Amygdala (tissue), 56 donors: ENCODE measurements at regions not wholly inside any gene's neighbourhood (a gene's known extent, or its start where the extent isn't known, plus 50 kb on each side); places are given as distances from the start of the nearest gene placed in this dataset.

Source experiments
- DNase-seq, 56 donors: peaks; one replicate each; lab custom pipeline; 2025; lab: John Stamatoyannopoulos, UW

DNA sequence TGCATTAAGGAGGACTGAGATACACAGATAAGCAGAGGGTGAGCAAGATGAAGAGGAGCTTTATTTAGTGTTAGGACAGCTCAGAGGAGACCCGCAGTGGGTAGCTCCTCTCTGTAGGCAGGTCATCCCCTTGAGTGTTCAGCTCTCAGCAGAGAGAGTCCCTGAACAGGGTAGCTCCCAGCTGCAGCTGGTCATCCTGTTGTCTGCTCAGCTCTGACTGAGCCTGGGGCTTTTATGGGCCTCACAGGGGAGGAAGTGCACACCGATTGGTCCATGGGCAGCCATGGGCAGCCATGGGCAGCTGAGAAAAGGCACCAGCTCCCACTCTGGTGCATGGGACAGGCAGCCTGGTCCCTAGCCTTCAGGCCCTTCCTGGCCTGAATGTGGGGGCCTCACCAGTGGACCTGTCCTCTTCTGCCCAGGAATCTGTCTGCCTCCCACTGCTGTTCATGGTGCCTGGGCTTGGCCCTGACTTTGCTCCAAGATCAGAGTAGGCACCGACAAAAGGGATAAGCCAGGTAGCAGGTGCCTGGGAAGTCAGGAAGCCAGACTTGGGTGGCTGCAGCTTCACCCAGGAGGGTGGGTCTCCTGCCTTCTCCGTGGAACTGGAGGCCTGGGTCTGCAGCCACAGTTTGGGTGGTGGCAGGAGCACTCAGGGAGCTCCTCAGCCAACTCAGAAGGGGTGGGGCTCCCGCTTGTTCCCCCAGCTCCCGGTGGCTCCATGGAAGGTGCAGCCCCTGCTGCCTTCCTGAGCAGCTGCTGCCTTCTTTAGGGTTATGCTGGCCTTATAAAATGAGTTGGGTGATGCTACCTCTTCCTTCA is 54.7 kb downstream of the MYEOV start:
- DNase-seq, result no peak

- DNase-seq, result no peak
Measured at GRCh38 chr11:69350040-69350439, 56.1 kb downstream of the MYEOV start.

DNA sequence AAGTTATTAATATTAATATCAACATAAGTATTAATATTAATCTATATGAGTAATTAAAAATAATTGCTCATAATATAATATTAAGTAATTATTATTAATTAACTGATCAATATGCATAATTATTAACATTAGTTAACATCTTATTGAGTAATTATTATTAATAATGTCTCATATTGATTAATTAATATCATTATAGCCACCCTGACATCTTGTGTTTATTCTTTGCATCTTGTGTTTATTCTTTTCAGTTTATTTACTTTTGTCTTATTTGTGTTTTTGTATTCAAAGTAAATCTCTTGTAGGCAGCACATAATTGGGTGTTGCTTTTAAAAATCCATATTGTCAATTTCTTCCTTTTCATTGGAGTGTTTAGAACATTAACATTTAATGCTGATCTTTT is 56.6 kb downstream of the MYEOV start:
- DNase-seq, result no peak

- DNase-seq, result no peak
Measured at GRCh38 chr11:69351460-69351859, 57.5 kb downstream of the MYEOV start.

DNA sequence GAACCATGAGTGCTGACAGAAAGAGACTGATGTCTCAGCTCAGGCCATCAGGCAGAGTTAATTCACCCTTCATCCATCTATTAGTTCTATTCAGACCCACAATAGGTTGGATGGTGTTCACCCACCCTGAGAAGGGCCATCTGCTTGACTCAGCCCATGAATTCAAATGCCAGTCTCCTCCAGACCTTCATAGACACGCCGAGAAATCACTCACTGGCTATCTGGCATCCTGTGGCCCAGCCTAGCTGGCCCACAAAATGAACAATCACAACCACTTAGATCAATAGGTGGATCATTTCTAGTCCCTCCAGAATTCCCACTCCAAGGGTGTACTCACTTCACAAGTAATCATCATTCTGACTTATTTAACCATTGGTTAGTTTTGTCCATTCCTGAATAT is 58.2 kb downstream of the MYEOV start:
- no peak for DNase-seq

- no peak for DNase-seq
Measured at GRCh38 chr11:69352715-69353319, 58.9 kb downstream of the MYEOV start.

- no peak for DNase-seq
Measured at GRCh38 chr11:69353696-69354544, 60.0 kb downstream of the MYEOV start.

GRCh38 chr11:69354545-69354897 is 60.6 kb downstream of the MYEOV start:
- DNase-seq, result no peak

- DNase-seq, result no peak
Measured at GRCh38 chr11:69355346-69355940, 61.5 kb downstream of the MYEOV start.

- no peak for DNase-seq
Measured at GRCh38 chr11:69355959-69356702, 62.2 kb downstream of the MYEOV start.

GRCh38 chr11:69356703-69357457 is 62.9 kb downstream of the MYEOV start:
- no peak for DNase-seq

GRCh38 chr11:69357458-69358397 is 63.8 kb downstream of the MYEOV start:
- no peak for DNase-seq

- DNase-seq, result no peak
Measured at GRCh38 chr11:69358398-69359020, 64.6 kb downstream of the MYEOV start.

- DNase-seq, result no peak
Measured at GRCh38 chr11:69359735-69360480, 66.0 kb downstream of the MYEOV start.

GRCh38 chr11:69360606-69361005 is 66.7 kb downstream of the MYEOV start:
- no peak for DNase-seq

GRCh38 chr11:69361048-69361447 is 67.1 kb downstream of the MYEOV start:
- DNase-seq, result no peak

DNA sequence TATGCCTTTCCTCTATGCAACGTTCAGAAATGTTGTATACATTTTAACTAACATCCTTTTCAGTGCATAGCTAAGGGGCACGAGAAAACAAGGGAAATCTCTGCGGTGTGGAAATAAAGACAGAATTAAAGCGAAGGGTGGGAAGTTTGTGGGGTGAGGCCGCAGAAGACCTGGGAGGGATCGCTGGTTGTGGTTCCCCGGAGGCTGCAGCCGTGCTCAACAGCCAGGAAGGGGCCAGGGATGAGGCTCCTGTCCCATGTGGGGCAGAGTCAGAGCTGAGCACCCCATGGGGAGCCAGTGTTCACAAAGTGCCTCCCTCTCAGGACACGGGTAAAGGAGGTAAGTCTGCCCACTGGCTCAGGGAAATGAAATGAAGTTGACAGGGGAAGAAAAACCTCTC is 67.5 kb downstream of the MYEOV start:
- no peak for DNase-seq
